ENCODE measurements at regions not wholly inside any gene's neighbourhood (a gene's known extent, or its start where the extent isn't known, plus 50 kb on each side); places are given as distances from the start of the nearest gene placed in this dataset.

- POLR2A ChIA-PET: no interaction called here
- H3K36me3 ChIP-seq (ENCODE audit: control insufficient read depth, insufficient read depth, low read length): no peaks in the 10 kb centered on the region
- H3K27me3 ChIP-seq (ENCODE audit: control insufficient read depth, insufficient read depth, low read length): no peaks in the 10 kb centered on the region
- CTCF ChIA-PET: no interaction called here
- H3K4me3 ChIP-seq (ENCODE audit: low read depth, low read length): no peak overlapping the region
- no peak for TF ChIP-seq CTCF (IDR thresholded peaks at IDR 0.05; ENCODE audit: insufficient read depth, low read depth, low read length)
- no peak for DNase-seq (ENCODE audit: low read depth)
Measured at GRCh38 chrX:10986616-10987015, 124.5 kb upstream of the HCCS start.

GRCh38 chrX:10988653-10989052 lies 122.5 kb upstream of the HCCS start:
- H3K4me3 ChIP-seq (ENCODE audit: low read depth, low read length): no peak overlapping the region
- no peaks in the 10 kb centered on the region for H3K36me3 ChIP-seq (ENCODE audit: control insufficient read depth, insufficient read depth, low read length)
- ChIA-PET POLR2A (no interaction called here), CTCF (no interaction called here)
- H3K27me3 ChIP-seq (ENCODE audit: control insufficient read depth, insufficient read depth, low read length): no peaks in the 10 kb centered on the region
- DNase-seq (ENCODE audit: low read depth): no peak
- TF ChIP-seq CTCF (IDR thresholded peaks at IDR 0.05; ENCODE audit: insufficient read depth, low read depth, low read length): no peak

GRCh38 chrX:10989386-10989785 lies 121.7 kb upstream of the HCCS start:
- Histone ChIP-seq H3K4me3 (ENCODE audit: low read depth, low read length) (no peak overlapping the region), H3K36me3 (ENCODE audit: control insufficient read depth, insufficient read depth, low read length) (no peaks in the 10 kb centered on the region), H3K27me3 (ENCODE audit: control insufficient read depth, insufficient read depth, low read length) (no peaks in the 10 kb centered on the region)
- CTCF ChIA-PET: no interaction called here
- DNase-seq (ENCODE audit: low read depth): no peak
- POLR2A ChIA-PET: no interaction called here
- TF ChIP-seq CTCF (IDR thresholded peaks at IDR 0.05; ENCODE audit: insufficient read depth, low read depth, low read length): no peak

GRCh38 chrX:10990418-10990817 lies 120.7 kb upstream of the HCCS start:
- CTCF ChIA-PET: no interaction called here
- Histone ChIP-seq H3K36me3 (ENCODE audit: control insufficient read depth, insufficient read depth, low read length) (no peaks in the 10 kb centered on the region), H3K4me3 (ENCODE audit: low read depth, low read length) (no peak overlapping the region), H3K27me3 (ENCODE audit: control insufficient read depth, insufficient read depth, low read length) (no peaks in the 10 kb centered on the region)
- POLR2A ChIA-PET: no interaction called here
- no peak for TF ChIP-seq CTCF (IDR thresholded peaks at IDR 0.05; ENCODE audit: insufficient read depth, low read depth, low read length)
- DNase-seq (ENCODE audit: low read depth): no peak

- H3K36me3 ChIP-seq (ENCODE audit: control insufficient read depth, insufficient read depth, low read length): no peaks in the 10 kb centered on the region
- ChIA-PET POLR2A (no interaction called here), CTCF (no interaction called here)
- no peak overlapping the region for H3K4me3 ChIP-seq (ENCODE audit: low read depth, low read length)
- no peak for DNase-seq (ENCODE audit: low read depth)
- no peaks in the 10 kb centered on the region for H3K27me3 ChIP-seq (ENCODE audit: control insufficient read depth, insufficient read depth, low read length)
- no peak for TF ChIP-seq CTCF (IDR thresholded peaks at IDR 0.05; ENCODE audit: insufficient read depth, low read depth, low read length)
Measured at GRCh38 chrX:10990976-10991375, 120.2 kb upstream of the HCCS start.
